NCI-H1048 (cell line): ENCODE measurements at regions not wholly inside any gene's neighbourhood (a gene's known extent, or its start where the extent isn't known, plus 50 kb on each side); places are given as distances from the start of the nearest gene placed in this dataset.

ENCODE experiments used
- DNase-seq: peaks from one replicate; lab custom pipeline; 2025; lab: John Stamatoyannopoulos, UW

GRCh38 chr6:14638435-14638905, 520.9 kb downstream of the CD83 start:
- DNase-seq = peak; percentile 30

GRCh38 chr6:14638906-14639761, 521.6 kb downstream of the CD83 start:
- DNase-seq = no peak

- no peak for DNase-seq
Observed at GRCh38 chr6:14639983-14640599, 522.5 kb downstream of the CD83 start.

GRCh38 chr6:14640631-14641030, 523.1 kb downstream of the CD83 start:
- DNase-seq = no peak

- DNase-seq = no peak
Observed at GRCh38 chr6:14641423-14642135, 524.0 kb downstream of the CD83 start.

- no peak for DNase-seq
Observed at GRCh38 chr6:14642136-14642505, 524.5 kb downstream of the CD83 start.

GRCh38 chr6:14642842-14643241, 525.3 kb downstream of the CD83 start:
- DNase-seq = no peak

GRCh38 chr6:14644381-14644780, 526.8 kb downstream of the CD83 start:
- DNase-seq = no peak

GRCh38 chr6:14645221-14645620, 527.6 kb downstream of the CD83 start:
- no peak for DNase-seq

GRCh38 chr6:14645841-14646240, 528.3 kb downstream of the CD83 start:
- DNase-seq = no peak

GRCh38 chr6:14646371-14646770, 528.8 kb downstream of the CD83 start:
- DNase-seq = no peak

- no peak for DNase-seq
Observed at GRCh38 chr6:14647357-14647756, 529.8 kb downstream of the CD83 start.

GRCh38 chr6:14652536-14652935, 535.0 kb downstream of the CD83 start:
- no peak for DNase-seq

- no peak for DNase-seq
Observed at GRCh38 chr6:14655201-14656061, 537.9 kb downstream of the CD83 start.

- no peak for DNase-seq
Observed at GRCh38 chr6:14656078-14656521, 538.5 kb downstream of the CD83 start.

- DNase-seq = no peak
Observed at GRCh38 chr6:14656649-14657048, 539.1 kb downstream of the CD83 start.

GRCh38 chr6:14658030-14658429, 540.5 kb downstream of the CD83 start:
- no peak for DNase-seq

GRCh38 chr6:14658886-14659561, 541.5 kb downstream of the CD83 start:
- DNase-seq = no peak

GRCh38 chr6:14659841-14660240, 542.3 kb downstream of the CD83 start:
- DNase-seq = no peak

- DNase-seq = no peak
Observed at GRCh38 chr6:14660806-14661579, 543.4 kb downstream of the CD83 start.
